ENCODE measurements at regions not wholly inside any gene's neighbourhood (a gene's known extent, or its start where the extent isn't known, plus 50 kb on each side); places are given as distances from the start of the nearest gene placed in this dataset.

- TF ChIP-seq CTCF (IDR thresholded peaks at IDR 0.05) = no peak
- TF ChIP-seq POLR2A (IDR thresholded peaks at IDR 0.05) = no peak
- TF ChIP-seq POLR2AphosphoS5 (IDR thresholded peaks at IDR 0.05) = no peak
Measured at GRCh38 chr7:86953219-86953618, 106.2 kb downstream of the ELAPOR2 start.

Data from transverse colon (tissue), 4 donors.